HEK293T (cell line): ENCODE measurements at regions not wholly inside any gene's neighbourhood (a gene's known extent, or its start where the extent isn't known, plus 50 kb on each side); places are given as distances from the start of the nearest gene placed in this dataset.

Experiments used
- BHLHE40 ChIP-seq: fragments of 450-650 bp; IDR thresholded peaks from 2 replicates; pipeline ENCODE4 v1.6.1; 2016; ENCODE audit warnings: mild to moderate bottlenecking, moderate library complexity, borderline replicate concordance
- ELF4 ChIP-seq: fragments of 450-650 bp; IDR thresholded peaks from 2 replicates; pipeline ENCODE4 v1.6.1; 2017; ENCODE audit warnings: antibody characterized with exemption
- SUZ12 ChIP-seq: fragments of 450-650 bp; IDR thresholded peaks from 2 replicates; pipeline ENCODE4 v1.6.1; 2016; ENCODE audit warnings: mild to moderate bottlenecking
- ZNF384 ChIP-seq: fragments of 450-650 bp; IDR thresholded peaks from 2 replicates; pipeline ENCODE4 v1.6.1; 2016

- no peak for TF ChIP-seq BHLHE40
- TF ChIP-seq SUZ12, result no peak
- no peak for TF ChIP-seq ELF4
- TF ChIP-seq ZNF384, result no peak
These were observed 67.1 kb downstream of the MID1IP1 start for GRCh38 chrX:38868321-38868720.
